Fibroblast of lung (primary cell): ENCODE measurements at regions not wholly inside any gene's neighbourhood (a gene's known extent, or its start where the extent isn't known, plus 50 kb on each side); places are given as distances from the start of the nearest gene placed in this dataset.

Experiments
- DNase-seq, 2 donors: peaks; one replicate each; pipeline versions ENCODE4 v3.0.0 to v3.0.0-alpha.2; 2010; ENCODE audit warnings: low read depth in 2 of 2
- H2AFZ ChIP-seq: 2 replicates; pipeline ENCODE4 v1.5.1; 2012; ENCODE audit warnings: low read length, control low read depth, inconsistent platforms
- H3K27ac ChIP-seq: 2 replicates; pipeline ENCODE4 v1.5.1; 2011; ENCODE audit warnings: low read length, control low read depth; ENCODE audit not compliant: insufficient read depth
- H3K27me3 ChIP-seq: 2 replicates; pipeline ENCODE4 v1.5.1; 2011; ENCODE audit warnings: mild to moderate bottlenecking, low read length; ENCODE audit not compliant: control insufficient read depth, insufficient read depth
- H3K36me3 ChIP-seq: 2 replicates; pipeline ENCODE4 v1.5.1; 2011; ENCODE audit warnings: low read length; ENCODE audit not compliant: control insufficient read depth, insufficient read depth
- H3K4me1 ChIP-seq: 2 replicates; pipeline ENCODE4 v1.5.1; 2011; ENCODE audit warnings: low read length; ENCODE audit not compliant: control insufficient read depth, insufficient read depth; ENCODE audit errors: extremely low read depth
- H3K4me2 ChIP-seq: 2 replicates; pipeline ENCODE4 v1.5.1; 2011; ENCODE audit warnings: low read length, control low read depth; ENCODE audit not compliant: insufficient read depth; ENCODE audit errors: extremely low read depth
- H3K4me3 ChIP-seq, 4 experiments: fragments of 200-600 bp in 1 of 4; sonication (generic) in 1 of 4; replicated peaks in 1 of 4; 2 replicates each; pipeline ENCODE4 v1.5.1; 2011 to 2016; ENCODE audit warnings: low read length in 4 of 4, low read depth in 3 of 4, mild to moderate bottlenecking in 3 of 4, control low read depth in 2 of 4, inconsistent platforms in 1 of 4, mixed read lengths in 1 of 4; ENCODE audit not compliant: insufficient read depth in 1 of 4; ENCODE audit errors: control extremely low read depth in 1 of 4
- H3K79me2 ChIP-seq: 2 replicates; pipeline ENCODE4 v1.5.1; 2012; ENCODE audit warnings: mild to moderate bottlenecking, low read length, inconsistent platforms; ENCODE audit not compliant: control insufficient read depth, insufficient read depth
- H3K9ac ChIP-seq: 2 replicates; pipeline ENCODE4 v1.5.1; 2011; ENCODE audit warnings: mild to moderate bottlenecking, low read length, control low read depth; ENCODE audit not compliant: insufficient read depth
- H3K9me3 ChIP-seq: 2 replicates; pipeline ENCODE4 v1.5.1; 2012; ENCODE audit warnings: low read depth, low read length; ENCODE audit not compliant: control insufficient read depth, insufficient read depth
- H4K20me1 ChIP-seq: 2 replicates; pipeline ENCODE4 v1.5.1; 2011; ENCODE audit warnings: low read length; ENCODE audit not compliant: control insufficient read depth, insufficient read depth; ENCODE audit errors: extremely low read depth
- EZH2 ChIP-seq: IDR thresholded peaks from 2 replicates; pipeline ENCODE4 v1.5.1; 2012; ENCODE audit warnings: low read length, control low read depth, mild to moderate bottlenecking; ENCODE audit errors: missing control alignments
- TF ChIP-seq, protein P1 (sequence below), 2 donors: IDR thresholded peaks in 1 of 2; conservative IDR thresholded peaks in 1 of 2; 1 replicate in 1 of 2; 2 replicates in 1 of 2; pipeline ENCODE4 v1.5.1; 2011 to 2012; ENCODE audit warnings: low read length in 2 of 2, control low read depth in 1 of 2, inconsistent platforms in 1 of 2, low read depth in 1 of 2, mild to moderate bottlenecking in 1 of 2

DNA sequence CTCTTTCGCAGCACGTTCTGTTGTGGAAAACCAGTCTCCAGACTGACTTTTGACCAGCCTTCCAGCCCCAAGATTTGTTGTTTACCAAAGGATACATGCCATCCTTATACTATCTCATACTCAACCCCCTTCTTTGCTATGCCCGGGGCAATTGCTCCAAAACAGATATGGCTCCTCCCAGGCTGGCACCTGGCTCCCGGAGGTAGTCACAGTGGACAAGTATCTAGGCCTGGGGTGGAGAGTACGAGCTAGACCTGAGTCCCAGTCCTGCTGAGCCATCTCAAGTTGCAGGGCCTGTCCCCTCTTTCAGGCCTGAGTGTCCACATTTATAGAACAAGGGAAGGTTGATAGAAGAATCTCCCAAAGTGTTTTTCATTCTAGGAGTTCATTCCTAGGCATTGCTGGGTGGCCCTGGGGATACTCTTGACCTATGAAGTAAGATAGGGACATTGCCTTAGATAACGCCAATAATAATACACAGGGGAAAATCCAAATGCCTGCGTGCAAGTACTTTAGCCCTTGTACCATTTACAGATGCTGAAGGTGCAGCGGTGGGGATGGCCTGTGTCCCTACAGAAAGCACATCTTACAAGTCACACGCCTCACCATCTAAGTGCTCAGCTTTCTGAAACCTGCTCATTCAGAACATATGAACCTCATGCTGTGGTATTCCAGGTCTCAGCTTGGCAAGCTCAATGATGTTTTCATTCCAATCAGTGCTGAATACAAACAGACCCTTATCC lies 136.7 kb upstream of the MAMLD1 start:
- no peaks in the 10 kb centered on the region for H3K9me3 ChIP-seq
- H3K79me2 ChIP-seq: no peaks in the 10 kb centered on the region
- no peaks in the 10 kb centered on the region for H4K20me1 ChIP-seq
- TF ChIP-seq, protein P1, sequence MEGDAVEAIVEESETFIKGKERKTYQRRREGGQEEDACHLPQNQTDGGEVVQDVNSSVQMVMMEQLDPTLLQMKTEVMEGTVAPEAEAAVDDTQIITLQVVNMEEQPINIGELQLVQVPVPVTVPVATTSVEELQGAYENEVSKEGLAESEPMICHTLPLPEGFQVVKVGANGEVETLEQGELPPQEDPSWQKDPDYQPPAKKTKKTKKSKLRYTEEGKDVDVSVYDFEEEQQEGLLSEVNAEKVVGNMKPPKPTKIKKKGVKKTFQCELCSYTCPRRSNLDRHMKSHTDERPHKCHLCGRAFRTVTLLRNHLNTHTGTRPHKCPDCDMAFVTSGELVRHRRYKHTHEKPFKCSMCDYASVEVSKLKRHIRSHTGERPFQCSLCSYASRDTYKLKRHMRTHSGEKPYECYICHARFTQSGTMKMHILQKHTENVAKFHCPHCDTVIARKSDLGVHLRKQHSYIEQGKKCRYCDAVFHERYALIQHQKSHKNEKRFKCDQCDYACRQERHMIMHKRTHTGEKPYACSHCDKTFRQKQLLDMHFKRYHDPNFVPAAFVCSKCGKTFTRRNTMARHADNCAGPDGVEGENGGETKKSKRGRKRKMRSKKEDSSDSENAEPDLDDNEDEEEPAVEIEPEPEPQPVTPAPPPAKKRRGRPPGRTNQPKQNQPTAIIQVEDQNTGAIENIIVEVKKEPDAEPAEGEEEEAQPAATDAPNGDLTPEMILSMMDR (conservative IDR thresholded peaks at IDR 0.05 in 1 of 2, IDR thresholded peaks at IDR 0.05 in 1 of 2; ENCODE audit: low read depth in 1 of 2, low read length in 2 of 2): no peak
- no peak for TF ChIP-seq EZH2
- H3K4me2 ChIP-seq: no peak overlapping the region
- no peak for DNase-seq
- no peak overlapping the region for H3K27ac ChIP-seq
- no peaks in the 10 kb centered on the region for H3K4me1 ChIP-seq
- no peak overlapping the region for H2AFZ ChIP-seq
- H3K9ac ChIP-seq: no peak overlapping the region
- H3K27me3 ChIP-seq: no peaks in the 10 kb centered on the region
- no peak overlapping the region for H3K4me3 ChIP-seq
- H3K36me3 ChIP-seq: no peaks in the 10 kb centered on the region

DNA sequence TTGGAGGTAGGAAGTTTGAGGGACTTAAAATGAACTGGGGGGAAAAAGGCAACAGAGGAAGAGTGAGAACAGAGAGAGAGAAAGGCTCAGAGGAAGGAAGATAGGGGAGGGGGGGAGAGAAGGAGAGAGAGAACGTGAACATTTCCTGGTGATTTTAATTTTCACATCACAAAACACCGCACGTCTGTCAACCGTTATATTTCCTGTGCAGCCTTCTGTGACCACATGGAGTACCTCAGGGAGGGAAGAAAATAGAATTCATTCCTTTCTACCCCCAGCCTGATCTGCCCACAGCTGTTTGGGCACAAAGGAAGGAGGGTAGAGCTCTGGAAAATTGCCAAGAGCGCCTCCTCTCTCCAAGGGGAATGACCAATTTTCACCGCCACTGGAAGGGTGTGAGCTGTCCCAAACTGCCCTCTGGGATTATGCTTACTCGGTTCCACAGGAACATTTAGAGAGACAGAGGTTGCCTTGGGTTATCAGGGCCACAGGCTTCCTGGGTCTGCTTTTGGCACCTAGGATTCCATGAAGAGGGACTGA lies 135.7 kb upstream of the MAMLD1 start:
- Histone ChIP-seq H3K36me3 (no peaks in the 10 kb centered on the region), H4K20me1 (no peaks in the 10 kb centered on the region)
- no peak for TF ChIP-seq EZH2
- TF ChIP-seq, protein P1 (conservative IDR thresholded peaks at IDR 0.05 in 1 of 2, IDR thresholded peaks at IDR 0.05 in 1 of 2; ENCODE audit: low read depth in 1 of 2, low read length in 2 of 2): no peak

DNA sequence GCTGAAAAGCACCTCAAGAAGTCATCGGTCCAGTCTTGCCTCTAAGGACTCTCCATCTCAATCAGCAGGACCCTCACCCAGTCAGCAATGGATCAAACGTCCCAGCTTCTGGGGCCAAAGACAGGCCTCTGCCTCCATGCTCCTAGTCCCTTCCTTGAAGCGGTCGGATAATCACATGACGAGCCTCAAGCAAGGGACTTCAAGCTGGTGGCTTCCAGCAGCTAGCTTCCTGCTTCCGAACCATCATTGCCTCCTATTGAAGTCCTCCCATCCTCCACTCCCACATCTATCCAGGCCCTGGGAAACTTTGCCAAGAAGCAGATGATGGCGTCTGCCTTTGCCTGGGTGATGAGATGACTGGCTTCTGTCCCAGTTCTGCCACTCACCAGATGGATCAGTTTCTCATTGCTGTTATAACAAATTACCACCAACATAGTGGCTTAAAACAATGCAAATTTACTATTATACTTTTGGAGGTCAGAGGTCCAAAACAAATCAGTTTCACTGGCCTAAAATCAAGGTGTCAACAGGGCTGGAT lies 135.2 kb upstream of the MAMLD1 start:
- Histone ChIP-seq H3K4me2 (no peak overlapping the region), H2AFZ (no peak overlapping the region), H3K4me3 (no peak overlapping the region), H4K20me1 (no peaks in the 10 kb centered on the region), H3K9me3 (no peaks in the 10 kb centered on the region), H3K79me2 (no peaks in the 10 kb centered on the region), H3K27ac (no peak overlapping the region), H3K4me1 (no peaks in the 10 kb centered on the region), H3K36me3 (no peaks in the 10 kb centered on the region), H3K27me3 (no peaks in the 10 kb centered on the region), H3K9ac (no peak overlapping the region)
- no peak for DNase-seq
- TF ChIP-seq, protein P1 (conservative IDR thresholded peaks at IDR 0.05 in 1 of 2, IDR thresholded peaks at IDR 0.05 in 1 of 2; ENCODE audit: low read depth in 1 of 2, low read length in 2 of 2): no peak
- TF ChIP-seq EZH2: no peak

More for the DNA sequence above, 135.7 kb upstream of the MAMLD1 start:
- Histone ChIP-seq H3K4me2 (no peak overlapping the region), H3K4me1 (no peaks in the 10 kb centered on the region), H3K4me3 (no peak overlapping the region), H2AFZ (no peak overlapping the region), H3K27me3 (no peaks in the 10 kb centered on the region), H3K9ac (no peak overlapping the region), H3K27ac (no peak overlapping the region), H3K79me2 (no peaks in the 10 kb centered on the region), H3K9me3 (no peaks in the 10 kb centered on the region)
- no peak for DNase-seq
